Lower leg skin (tissue), 3 donors: ENCODE measurements at regions not wholly inside any gene's neighbourhood (a gene's known extent, or its start where the extent isn't known, plus 50 kb on each side); places are given as distances from the start of the nearest gene placed in this dataset.

Experiments
- CTCF ChIP-seq, 3 donors: fragments of 450-650 bp; IDR thresholded peaks; one replicate each; pipeline ENCODE4 v1.5.1; 2016; ENCODE audit warnings: antibody characterized with exemption in 3 of 3, mild to moderate bottlenecking in 3 of 3, moderate library complexity in 2 of 3
- POLR2A ChIP-seq, 2 donors: fragments of 450-650 bp; IDR thresholded peaks; one replicate each; pipeline ENCODE4 v1.6.1; 2016 to 2017; ENCODE audit warnings: antibody characterized with exemption in 2 of 2, mild to moderate bottlenecking in 1 of 2, moderate library complexity in 1 of 2

GRCh38 chr10:108749042-108749441, 1174.3 kb downstream of the XPNPEP1 start:
- TF ChIP-seq POLR2A (IDR thresholded peaks at IDR 0.05) (no peak), CTCF (IDR thresholded peaks at IDR 0.05) (no peak)
